Activated CD4-positive, alpha-beta T cell treated with anti-CD3 and anti-CD28 coated beads, Interleukin-2, amount 10 ng/mL, durations not matched to agents 7 days and 5 days (primary cell): ENCODE measurements at regions not wholly inside any gene's neighbourhood (a gene's known extent, or its start where the extent isn't known, plus 50 kb on each side); places are given as distances from the start of the nearest gene placed in this dataset.
A peak's percentile ranks its signal among the peaks of the same experiment; 100 is the strongest.

ENCODE experiments used
- CTCF ChIA-PET: fragments of 350-600 bp; sonication (Branson Sonifier 250); formaldehyde crosslinking; loops from one replicate; lab custom pipeline; 2021; ENCODE audit warnings: antibody characterized with exemption; lab: Charles Lee
- POLR2A ChIA-PET: fragments of 350-600 bp; sonication (Branson Sonifier 250); formaldehyde crosslinking; loops from one replicate; lab custom pipeline; 2021; ENCODE audit warnings: antibody characterized with exemption; lab: Charles Lee
- DNase-seq: peaks from one replicate; pipeline ENCODE4 v3.0.0-alpha.2; 2020
- H3K27ac Mint-ChIP-seq: one replicate; pipeline ENCODE4 v1.8.0; 2021; ENCODE audit warnings: mild to moderate bottlenecking, moderate library complexity, mixed read lengths
- H3K27me3 Mint-ChIP-seq: one replicate; pipeline ENCODE4 v1.8.0; 2021; ENCODE audit warnings: mixed read lengths
- H3K36me3 Mint-ChIP-seq: one replicate; pipeline ENCODE4 v1.8.0; 2021; ENCODE audit warnings: low read depth, mixed read lengths
- H3K4me1 Mint-ChIP-seq: one replicate; pipeline ENCODE4 v1.8.0; 2021; ENCODE audit warnings: mixed read lengths
- H3K4me3 Mint-ChIP-seq: one replicate; pipeline ENCODE4 v1.8.0; 2021; ENCODE audit warnings: mild to moderate bottlenecking, moderate library complexity, mixed read lengths
- H3K9me3 Mint-ChIP-seq: one replicate; pipeline ENCODE4 v1.8.0; 2021; ENCODE audit warnings: mixed read lengths

GRCh38 chr17:15177343-15177742 is 87.8 kb downstream of the PMP22 start:
- Mint-ChIP-seq H3K9me3 (no peaks in the 10 kb centered on the region), H3K4me1 (no peaks in the 10 kb centered on the region), H3K27me3 (peaks cover 2% of the 10 kb centered on the region), H3K27ac (no peak overlapping the region), H3K4me3 (no peak overlapping the region), H3K36me3 (no peaks in the 10 kb centered on the region)
- POLR2A ChIA-PET = no interaction called here
- CTCF ChIA-PET = no interaction called here
- DNase-seq = no peak

DNA sequence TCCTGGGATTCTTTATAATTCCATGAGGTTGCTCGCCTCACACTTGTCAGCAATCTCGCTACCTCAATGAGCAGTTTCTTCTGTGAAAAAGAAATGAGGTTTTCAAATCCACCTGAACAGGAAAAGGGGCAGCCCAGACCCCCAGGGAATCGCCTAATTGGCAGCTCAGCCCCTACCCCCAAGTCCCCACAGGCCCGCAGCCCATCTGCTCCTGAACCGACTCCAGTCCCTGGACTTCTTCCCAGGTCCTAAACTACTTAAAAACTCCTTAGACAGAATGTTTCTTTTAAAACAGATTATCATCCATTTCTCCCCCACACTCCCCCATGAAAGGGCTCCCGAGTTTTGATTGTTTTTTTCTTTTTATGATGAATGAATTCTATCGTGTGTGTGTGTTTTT is 89.8 kb downstream of the PMP22 start:
- Mint-ChIP-seq H3K4me3 (no peak overlapping the region), H3K36me3 (no peaks in the 10 kb centered on the region), H3K4me1 (no peaks in the 10 kb centered on the region), H3K27ac (no peak overlapping the region), H3K27me3 (peaks cover 2% of the 10 kb centered on the region), H3K9me3 (no peaks in the 10 kb centered on the region)
- ChIA-PET CTCF (no interaction called here), POLR2A (no interaction called here)
- no peak for DNase-seq

GRCh38 chr17:15171167-15172047 is 93.7 kb downstream of the PMP22 start:
- no peak overlapping the region for H3K4me3 Mint-ChIP-seq
- no peaks in the 10 kb centered on the region for H3K4me1 Mint-ChIP-seq
- no peaks in the 10 kb centered on the region for H3K27me3 Mint-ChIP-seq
- peak; percentile 21 for DNase-seq
- POLR2A ChIA-PET = no interaction called here
- CTCF ChIA-PET = interaction anchor here (1.5 kb wide), 1 partner anchor 25 kb away, joined by 3 read pairs; no protein-coding TSS in a partner anchor
- no peaks in the 10 kb centered on the region for H3K9me3 Mint-ChIP-seq
- no peak overlapping the region for H3K27ac Mint-ChIP-seq
- no peaks in the 10 kb centered on the region for H3K36me3 Mint-ChIP-seq

GRCh38 chr17:15169676-15170075 is 95.5 kb downstream of the PMP22 start:
- CTCF ChIA-PET = no interaction called here
- no peaks in the 10 kb centered on the region for H3K9me3 Mint-ChIP-seq
- DNase-seq = no peak
- H3K27ac Mint-ChIP-seq = no peak overlapping the region
- POLR2A ChIA-PET = no interaction called here
- no peaks in the 10 kb centered on the region for H3K36me3 Mint-ChIP-seq
- no peak overlapping the region for H3K4me3 Mint-ChIP-seq
- no peaks in the 10 kb centered on the region for H3K4me1 Mint-ChIP-seq
- H3K27me3 Mint-ChIP-seq = no peaks in the 10 kb centered on the region

- no peaks in the 10 kb centered on the region for H3K9me3 Mint-ChIP-seq
- POLR2A ChIA-PET = no interaction called here
- H3K27ac Mint-ChIP-seq = no peak overlapping the region
- no peaks in the 10 kb centered on the region for H3K36me3 Mint-ChIP-seq
- CTCF ChIA-PET = no interaction called here
- no peak for DNase-seq
- H3K4me1 Mint-ChIP-seq = no peaks in the 10 kb centered on the region
- H3K4me3 Mint-ChIP-seq = no peak overlapping the region
- peaks cover under 1% of the 10 kb centered on the region for H3K27me3 Mint-ChIP-seq
Measured at GRCh38 chr17:15168379-15168778, 96.7 kb downstream of the PMP22 start.

DNA sequence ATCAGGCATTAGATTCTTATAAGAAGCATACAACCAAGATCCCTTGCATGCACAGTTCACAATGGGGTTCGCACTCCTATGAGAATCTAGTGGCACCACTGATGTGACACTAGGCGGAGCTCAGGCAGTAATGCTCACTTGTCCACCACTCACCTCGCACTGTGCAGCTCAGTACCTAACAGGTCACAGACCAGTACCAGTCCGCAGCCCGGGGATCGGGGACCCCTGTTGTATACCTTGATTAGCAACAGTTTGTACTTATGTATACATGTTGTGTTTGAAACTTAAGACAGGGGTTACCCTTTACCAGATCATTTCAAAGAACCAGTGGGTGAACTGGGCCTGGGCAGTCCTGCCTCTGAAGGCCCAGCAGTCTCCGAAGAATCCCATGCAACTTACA is 103.7 kb downstream of the PMP22 start:
- DNase-seq = no peak
- Mint-ChIP-seq H3K27me3 (peaks cover 17% of the 10 kb centered on the region), H3K36me3 (no peaks in the 10 kb centered on the region), H3K4me1 (no peaks in the 10 kb centered on the region), H3K4me3 (no peak overlapping the region), H3K27ac (no peak overlapping the region), H3K9me3 (no peaks in the 10 kb centered on the region)
- CTCF ChIA-PET = no interaction called here
- POLR2A ChIA-PET = no interaction called here

DNA sequence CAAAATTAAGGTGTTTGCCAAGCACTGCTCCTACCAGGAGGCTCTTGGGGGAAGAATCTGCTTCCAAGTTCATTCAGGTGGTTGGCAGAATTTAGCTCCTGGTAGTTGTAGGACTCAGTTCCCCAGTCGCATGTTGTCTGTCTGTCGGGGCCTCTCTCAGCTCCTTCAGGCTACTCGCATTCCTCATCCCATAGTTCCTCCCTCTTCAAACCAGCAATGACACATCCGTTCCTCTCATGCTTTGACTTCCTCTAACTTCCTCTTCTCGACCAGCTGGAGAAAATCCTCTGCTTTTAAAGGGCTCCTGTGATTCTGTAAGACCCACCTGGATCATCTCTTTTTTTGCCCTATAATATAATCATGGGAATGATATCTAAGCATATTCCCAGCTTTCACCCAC is 108.1 kb downstream of the PMP22 start:
- H3K36me3 Mint-ChIP-seq = no peaks in the 10 kb centered on the region
- H3K9me3 Mint-ChIP-seq = no peaks in the 10 kb centered on the region
- no peak overlapping the region for H3K4me3 Mint-ChIP-seq
- H3K27ac Mint-ChIP-seq = no peak overlapping the region
- peaks cover 22% of the 10 kb centered on the region for H3K27me3 Mint-ChIP-seq
- no peak for DNase-seq
- ChIA-PET CTCF (no interaction called here), POLR2A (no interaction called here)
- H3K4me1 Mint-ChIP-seq = no peaks in the 10 kb centered on the region

DNA sequence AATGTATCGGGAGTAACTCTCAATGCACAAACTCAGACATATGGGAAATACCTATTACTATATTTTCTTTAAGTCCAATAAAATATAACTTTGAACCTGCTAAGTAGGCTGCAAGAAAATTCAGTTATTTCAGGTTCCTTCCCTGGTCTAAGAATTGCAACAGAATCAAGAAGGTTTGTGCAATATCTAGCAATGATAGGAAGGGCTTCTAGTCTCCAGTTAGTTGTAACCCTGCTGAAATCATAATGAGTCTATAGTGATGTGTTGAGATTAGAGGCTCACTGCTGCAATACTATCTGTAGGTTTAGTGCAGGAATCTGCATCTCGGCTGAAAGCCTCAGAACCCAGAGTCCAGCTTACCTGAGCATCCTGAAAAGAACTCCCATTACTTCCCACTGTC is 110.5 kb downstream of the PMP22 start:
- CTCF ChIA-PET = no interaction called here
- H3K27me3 Mint-ChIP-seq = peaks cover 22% of the 10 kb centered on the region

GRCh38 chr17:15145621-15146020 is 119.5 kb downstream of the PMP22 start:
- no peak for DNase-seq
- no peaks in the 10 kb centered on the region for H3K27me3 Mint-ChIP-seq
- H3K9me3 Mint-ChIP-seq = peaks cover 2% of the 10 kb centered on the region
- H3K4me1 Mint-ChIP-seq = no peaks in the 10 kb centered on the region
- POLR2A ChIA-PET = no interaction called here
- no peak overlapping the region for H3K4me3 Mint-ChIP-seq
- H3K27ac Mint-ChIP-seq = no peak overlapping the region
- CTCF ChIA-PET = no interaction called here
- H3K36me3 Mint-ChIP-seq = no peaks in the 10 kb centered on the region

More for the DNA sequence above, 110.5 kb downstream of the PMP22 start:
- no peaks in the 10 kb centered on the region for H3K4me1 Mint-ChIP-seq
- no peak overlapping the region for H3K4me3 Mint-ChIP-seq
- POLR2A ChIA-PET = no interaction called here
- DNase-seq = no peak
- no peaks in the 10 kb centered on the region for H3K36me3 Mint-ChIP-seq
- H3K9me3 Mint-ChIP-seq = no peaks in the 10 kb centered on the region
- H3K27ac Mint-ChIP-seq = no peak overlapping the region

- Mint-ChIP-seq H3K4me3 (no peak overlapping the region), H3K9me3 (peaks cover 2% of the 10 kb centered on the region), H3K4me1 (no peaks in the 10 kb centered on the region), H3K27me3 (no peaks in the 10 kb centered on the region), H3K27ac (no peak overlapping the region), H3K36me3 (no peaks in the 10 kb centered on the region)
- no peak for DNase-seq
- CTCF ChIA-PET = no interaction called here
- POLR2A ChIA-PET = no interaction called here
Measured at GRCh38 chr17:15143524-15143923, 121.6 kb downstream of the PMP22 start.

- no peak overlapping the region for H3K4me3 Mint-ChIP-seq
- no peaks in the 10 kb centered on the region for H3K27me3 Mint-ChIP-seq
- no peak overlapping the region for H3K27ac Mint-ChIP-seq
- POLR2A ChIA-PET = no interaction called here
- no peaks in the 10 kb centered on the region for H3K9me3 Mint-ChIP-seq
- CTCF ChIA-PET = no interaction called here
- no peaks in the 10 kb centered on the region for H3K4me1 Mint-ChIP-seq
- no peaks in the 10 kb centered on the region for H3K36me3 Mint-ChIP-seq
- no peak for DNase-seq
Measured at GRCh38 chr17:15134363-15134762, 130.8 kb downstream of the PMP22 start.

- H3K9me3 Mint-ChIP-seq = no peaks in the 10 kb centered on the region
- H3K27me3 Mint-ChIP-seq = no peaks in the 10 kb centered on the region
- ChIA-PET CTCF (no interaction called here), POLR2A (no interaction called here)
- no peaks in the 10 kb centered on the region for H3K4me1 Mint-ChIP-seq
- no peak overlapping the region for H3K27ac Mint-ChIP-seq
- H3K4me3 Mint-ChIP-seq = no peak overlapping the region
- no peaks in the 10 kb centered on the region for H3K36me3 Mint-ChIP-seq
- DNase-seq = no peak
Measured at GRCh38 chr17:15133826-15134225, 131.3 kb downstream of the PMP22 start.

- DNase-seq = no peak
- Mint-ChIP-seq H3K27me3 (no peaks in the 10 kb centered on the region), H3K4me3 (no peak overlapping the region), H3K36me3 (no peaks in the 10 kb centered on the region), H3K9me3 (no peaks in the 10 kb centered on the region), H3K27ac (no peak overlapping the region), H3K4me1 (no peaks in the 10 kb centered on the region)
- CTCF ChIA-PET = no interaction called here
- POLR2A ChIA-PET = no interaction called here
Measured at GRCh38 chr17:15133143-15133542, 132.0 kb downstream of the PMP22 start.

GRCh38 chr17:15130426-15130825 is 134.7 kb downstream of the PMP22 start:
- H3K27me3 Mint-ChIP-seq = no peaks in the 10 kb centered on the region
- no peak for DNase-seq
- ChIA-PET CTCF (no interaction called here), POLR2A (no interaction called here)
- H3K36me3 Mint-ChIP-seq = no peaks in the 10 kb centered on the region
- H3K4me1 Mint-ChIP-seq = no peaks in the 10 kb centered on the region
- no peak overlapping the region for H3K4me3 Mint-ChIP-seq
- no peaks in the 10 kb centered on the region for H3K9me3 Mint-ChIP-seq
- no peak overlapping the region for H3K27ac Mint-ChIP-seq
